ENCODE measurements at regions not wholly inside any gene's neighbourhood (a gene's known extent, or its start where the extent isn't known, plus 50 kb on each side); places are given as distances from the start of the nearest gene placed in this dataset.
"Not testable (repeated sequence)": the region's sequence is repeated elsewhere in the genome, so short reads cannot be mapped to it uniquely, and the experiment has no call there.

DNA sequence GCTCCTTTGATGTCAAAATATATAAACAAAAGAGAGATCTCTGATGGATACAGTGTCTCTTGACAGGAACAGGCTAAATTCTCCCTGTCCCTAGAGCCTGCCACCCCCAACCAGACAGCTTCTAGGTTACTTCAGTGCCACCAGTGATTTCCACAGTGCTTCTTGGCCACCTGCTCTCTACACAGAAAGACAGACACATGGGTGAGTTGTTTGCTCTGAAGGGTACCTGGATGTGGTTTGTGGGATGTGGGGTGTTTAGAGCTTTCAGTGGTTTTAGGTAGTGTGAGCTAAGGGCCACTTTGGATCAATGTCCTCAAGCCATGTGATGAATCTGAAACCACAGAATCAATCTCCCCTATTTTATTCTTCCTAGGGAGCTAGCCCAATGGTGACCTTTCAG lies 125.4 kb downstream of the ANKRD18B start:
- DNase-seq (ENCODE audit: low read depth, low spot score), result no peak

GRCh38 chr9:33651125-33651524 lies 127.1 kb downstream of the ANKRD18B start:
- no peaks in the 10 kb centered on the region for H3K36me3 ChIP-seq (ENCODE audit: insufficient read depth, insufficient read length, low read length)
- no peak for TF ChIP-seq YY1 (IDR thresholded peaks at IDR 0.05; ENCODE audit: insufficient read depth, insufficient read length)
- no peak for DNase-seq (ENCODE audit: low read depth, low spot score)
- H3K27me3 ChIP-seq (ENCODE audit: insufficient read depth, insufficient read length), result no peaks in the 10 kb centered on the region
- no peak overlapping the region for H3K9ac ChIP-seq (ENCODE audit: insufficient read length, low read depth)
- H3K9me3 ChIP-seq (ENCODE audit: insufficient read depth, low read length), result no peaks in the 10 kb centered on the region
- H3K4me1 ChIP-seq (ENCODE audit: insufficient read depth, insufficient read length), result no peaks in the 10 kb centered on the region
- H3K4me3 ChIP-seq (ENCODE audit: insufficient read length, low read depth), result no peak overlapping the region

More for the DNA sequence above, 125.4 kb downstream of the ANKRD18B start:
- H3K27me3 ChIP-seq (ENCODE audit: insufficient read depth, insufficient read length), result no peaks in the 10 kb centered on the region
- no peaks in the 10 kb centered on the region for H3K9me3 ChIP-seq (ENCODE audit: insufficient read depth, low read length)
- no peak overlapping the region for H3K4me3 ChIP-seq (ENCODE audit: insufficient read length, low read depth)
- no peaks in the 10 kb centered on the region for H3K36me3 ChIP-seq (ENCODE audit: insufficient read depth, insufficient read length, low read length)
- no peak overlapping the region for H3K9ac ChIP-seq (ENCODE audit: insufficient read length, low read depth)
- no peaks in the 10 kb centered on the region for H3K4me1 ChIP-seq (ENCODE audit: insufficient read depth, insufficient read length)
- TF ChIP-seq ZNF274 (IDR thresholded peaks at IDR 0.05; ENCODE audit: low read depth, low read length) (no peak), YY1 (IDR thresholded peaks at IDR 0.05; ENCODE audit: insufficient read depth, insufficient read length) (no peak), SUZ12 (IDR thresholded peaks at IDR 0.05; ENCODE audit: extremely low read depth, insufficient read depth, insufficient read length) (no peak)

DNA sequence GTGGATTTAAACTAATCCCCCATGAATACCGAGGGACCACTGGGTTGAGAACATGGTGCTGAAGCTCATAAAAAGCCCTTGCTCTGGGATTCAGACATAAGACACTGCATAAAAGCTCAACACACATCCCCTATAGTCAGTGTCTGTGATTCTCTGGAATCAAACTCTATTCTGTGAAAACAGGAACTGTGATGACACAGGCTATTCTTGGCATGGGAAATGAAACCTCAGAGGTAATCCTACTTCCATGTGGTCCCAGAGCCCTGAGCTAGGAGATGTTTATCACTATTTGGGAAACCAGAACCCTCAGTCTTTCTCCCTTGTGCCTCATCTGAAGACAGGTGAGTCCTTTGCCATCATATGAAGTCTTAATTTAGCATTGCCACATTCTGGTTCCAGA lies 135.4 kb upstream of the PRSS3 start:
- no peak overlapping the region for H3K9ac ChIP-seq (ENCODE audit: insufficient read length, low read depth)
- no peaks in the 10 kb centered on the region for H3K4me1 ChIP-seq (ENCODE audit: insufficient read depth, insufficient read length)
- H3K9me3 ChIP-seq (ENCODE audit: insufficient read depth, low read length), result no peaks in the 10 kb centered on the region
- no peak for DNase-seq (ENCODE audit: low read depth, low spot score)
- no peak for TF ChIP-seq SUZ12 (IDR thresholded peaks at IDR 0.05; ENCODE audit: extremely low read depth, insufficient read depth, insufficient read length)
- TF ChIP-seq ZNF274 (IDR thresholded peaks at IDR 0.05; ENCODE audit: low read depth, low read length), result no peak
- no peak for TF ChIP-seq YY1 (IDR thresholded peaks at IDR 0.05; ENCODE audit: insufficient read depth, insufficient read length)
- no peaks in the 10 kb centered on the region for H3K27me3 ChIP-seq (ENCODE audit: insufficient read depth, insufficient read length)
- no peak overlapping the region for H3K4me3 ChIP-seq (ENCODE audit: insufficient read length, low read depth)
- H3K36me3 ChIP-seq (ENCODE audit: insufficient read depth, insufficient read length, low read length), result no peaks in the 10 kb centered on the region

DNA sequence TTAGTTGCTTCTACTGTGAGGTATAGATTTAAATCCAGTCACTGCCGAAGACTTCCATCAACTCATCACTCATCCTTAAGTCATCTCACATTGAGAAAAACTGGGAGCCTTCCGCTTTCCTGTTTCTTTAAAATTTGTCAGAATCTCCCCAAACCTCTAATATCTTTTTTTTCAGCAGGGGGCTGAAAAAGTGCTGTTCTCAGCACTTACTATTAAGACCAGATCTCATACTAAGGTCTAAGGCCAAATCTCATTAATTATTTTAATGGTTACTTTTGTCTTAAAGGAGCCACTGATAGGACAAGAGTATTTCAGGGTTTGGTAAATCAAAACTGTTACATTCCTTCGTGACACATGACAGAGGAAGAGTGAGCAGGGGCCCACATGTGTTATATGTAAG lies 134.6 kb upstream of the PRSS3 start:
- Histone ChIP-seq H3K9ac (ENCODE audit: insufficient read length, low read depth) (no peak overlapping the region), H3K36me3 (ENCODE audit: insufficient read depth, insufficient read length, low read length) (no peaks in the 10 kb centered on the region), H3K9me3 (ENCODE audit: insufficient read depth, low read length) (no peaks in the 10 kb centered on the region), H3K27me3 (ENCODE audit: insufficient read depth, insufficient read length) (no peaks in the 10 kb centered on the region), H3K4me1 (ENCODE audit: insufficient read depth, insufficient read length) (no peaks in the 10 kb centered on the region), H3K4me3 (ENCODE audit: insufficient read length, low read depth) (no peak overlapping the region)
- no peak for TF ChIP-seq YY1 (IDR thresholded peaks at IDR 0.05; ENCODE audit: insufficient read depth, insufficient read length)
- TF ChIP-seq ZNF274 (IDR thresholded peaks at IDR 0.05; ENCODE audit: low read depth, low read length), result no peak
- TF ChIP-seq SUZ12 (IDR thresholded peaks at IDR 0.05; ENCODE audit: extremely low read depth, insufficient read depth, insufficient read length), result no peak
- no peak for DNase-seq (ENCODE audit: low read depth, low spot score)

- H3K9ac ChIP-seq (ENCODE audit: insufficient read length, low read depth), result no peak overlapping the region
- H3K27me3 ChIP-seq (ENCODE audit: insufficient read depth, insufficient read length), result no peaks in the 10 kb centered on the region
- no peak overlapping the region for H3K4me3 ChIP-seq (ENCODE audit: insufficient read length, low read depth)
- TF ChIP-seq ZNF274 (IDR thresholded peaks at IDR 0.05; ENCODE audit: low read depth, low read length) (no peak), YY1 (IDR thresholded peaks at IDR 0.05; ENCODE audit: insufficient read depth, insufficient read length) (no peak), SUZ12 (IDR thresholded peaks at IDR 0.05; ENCODE audit: extremely low read depth, insufficient read depth, insufficient read length) (no peak)
- DNase-seq (ENCODE audit: low read depth, low spot score), result no peak
- H3K9me3 ChIP-seq (ENCODE audit: insufficient read depth, low read length), result no peaks in the 10 kb centered on the region
- H3K4me1 ChIP-seq (ENCODE audit: insufficient read depth, insufficient read length), result no peaks in the 10 kb centered on the region
- no peaks in the 10 kb centered on the region for H3K36me3 ChIP-seq (ENCODE audit: insufficient read depth, insufficient read length, low read length)
Measured at GRCh38 chr9:33661176-33661575, 134.2 kb upstream of the PRSS3 start.

DNA sequence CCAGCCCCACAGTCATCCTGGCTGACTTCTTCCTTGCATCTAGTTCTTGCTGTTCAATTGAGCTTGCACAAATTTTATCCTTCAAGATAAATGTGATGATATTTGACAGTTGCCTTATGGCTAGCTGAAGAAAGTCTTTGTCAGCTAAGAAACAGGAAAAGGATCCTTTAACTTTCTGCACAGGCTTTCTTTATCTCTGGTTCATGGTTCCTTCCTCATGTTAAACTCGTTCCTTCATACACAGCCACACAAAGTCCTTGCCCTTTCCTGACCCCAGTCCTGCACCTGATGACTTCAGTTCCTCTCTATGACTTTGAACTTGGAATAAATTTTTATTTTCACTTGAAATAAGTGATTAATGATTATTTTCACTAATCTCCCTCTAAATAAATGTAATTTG lies 132.5 kb upstream of the PRSS3 start:
- Histone ChIP-seq H3K9ac (ENCODE audit: insufficient read length, low read depth) (no peak overlapping the region), H3K27me3 (ENCODE audit: insufficient read depth, insufficient read length) (no peaks in the 10 kb centered on the region), H3K4me3 (ENCODE audit: insufficient read length, low read depth) (no peak overlapping the region), H3K9me3 (ENCODE audit: insufficient read depth, low read length) (no peaks in the 10 kb centered on the region), H3K36me3 (ENCODE audit: insufficient read depth, insufficient read length, low read length) (no peaks in the 10 kb centered on the region), H3K4me1 (ENCODE audit: insufficient read depth, insufficient read length) (no peaks in the 10 kb centered on the region)
- DNase-seq (ENCODE audit: low read depth, low spot score), result no peak
- no peak for TF ChIP-seq SUZ12 (IDR thresholded peaks at IDR 0.05; ENCODE audit: extremely low read depth, insufficient read depth, insufficient read length)

- H3K9me3 ChIP-seq (ENCODE audit: insufficient read depth, low read length); H3K27me3 ChIP-seq (ENCODE audit: insufficient read depth, insufficient read length); H3K36me3 ChIP-seq (ENCODE audit: insufficient read depth, insufficient read length, low read length); H3K4me1 ChIP-seq (ENCODE audit: insufficient read depth, insufficient read length); DNase-seq (ENCODE audit: low read depth, low spot score): not testable (repeated sequence)
- Histone ChIP-seq H3K4me3 (ENCODE audit: insufficient read length, low read depth) (peak overlapping the region; percentile 57), H3K9ac (ENCODE audit: insufficient read length, low read depth) (peak overlapping the region; percentile 67)
Measured at GRCh38 chr9:33676194-33676745, 119.1 kb upstream of the PRSS3 start.

Measured in NT2/D1 (cell line).